ENCODE measurements at regions not wholly inside any gene's neighbourhood (a gene's known extent, or its start where the extent isn't known, plus 50 kb on each side); places are given as distances from the start of the nearest gene placed in this dataset.
"Not testable (repeated sequence)": the region's sequence is repeated elsewhere in the genome, so short reads cannot be mapped to it uniquely, and the experiment has no call there.

- DNase-seq, result no peak
These were observed 54.5 kb upstream of the PRKD1 start for GRCh38 chr14:29982171-29982570.

- DNase-seq, result no peak
These were observed 55.3 kb upstream of the PRKD1 start for GRCh38 chr14:29982993-29983392.

GRCh38 chr14:29990344-29990857 is 62.8 kb upstream of the PRKD1 start:
- DNase-seq, result not testable (repeated sequence)

GRCh38 chr14:29990993-29991392 is 63.3 kb upstream of the PRKD1 start:
- no peak for DNase-seq

- DNase-seq, result no peak
These were observed 65.5 kb upstream of the PRKD1 start for GRCh38 chr14:29993143-29993542.

GRCh38 chr14:29999013-29999539 is 71.4 kb upstream of the PRKD1 start:
- DNase-seq, result no peak

GRCh38 chr14:30002859-30003258 is 75.2 kb upstream of the PRKD1 start:
- DNase-seq, result no peak

GRCh38 chr14:30005114-30005808 is 77.6 kb upstream of the PRKD1 start:
- DNase-seq, result no peak

- no peak for DNase-seq
These were observed 79.0 kb upstream of the PRKD1 start for GRCh38 chr14:30006695-30007094.

GRCh38 chr14:30015489-30015888 is 87.8 kb upstream of the PRKD1 start:
- DNase-seq, result no peak

GRCh38 chr14:30016002-30016401 is 88.4 kb upstream of the PRKD1 start:
- no peak for DNase-seq

- DNase-seq, result no peak
These were observed 89.8 kb upstream of the PRKD1 start for GRCh38 chr14:30017370-30017993.

GRCh38 chr14:30020271-30020670 is 92.6 kb upstream of the PRKD1 start:
- no peak for DNase-seq

- DNase-seq, result no peak
These were observed 93.0 kb upstream of the PRKD1 start for GRCh38 chr14:30020687-30021086.

- DNase-seq, result not testable (repeated sequence)
These were observed 95.7 kb upstream of the PRKD1 start for GRCh38 chr14:30023350-30023749.

- DNase-seq, result no peak
These were observed 106.5 kb upstream of the PRKD1 start for GRCh38 chr14:30034152-30034551.

GRCh38 chr14:30035361-30035760 is 107.7 kb upstream of the PRKD1 start:
- no peak for DNase-seq

GRCh38 chr14:30045720-30046119 is 118.1 kb upstream of the PRKD1 start:
- no peak for DNase-seq

- DNase-seq, result no peak
These were observed 125.5 kb upstream of the PRKD1 start for GRCh38 chr14:30053103-30053502.

- DNase-seq, result no peak
These were observed 126.6 kb upstream of the PRKD1 start for GRCh38 chr14:30054201-30054600.

- DNase-seq, result no peak
These were observed 130.8 kb upstream of the PRKD1 start for GRCh38 chr14:30058401-30058800.

GRCh38 chr14:30063746-30064145 is 136.1 kb upstream of the PRKD1 start:
- DNase-seq, result no peak

GRCh38 chr14:30064454-30064853 is 136.8 kb upstream of the PRKD1 start:
- DNase-seq, result no peak

GRCh38 chr14:30069536-30069935 is 141.9 kb upstream of the PRKD1 start:
- DNase-seq, result no peak

Measured in right hindlimb (tissue), 1 donor.